ENCODE measurements at regions not wholly inside any gene's neighbourhood (a gene's known extent, or its start where the extent isn't known, plus 50 kb on each side); places are given as distances from the start of the nearest gene placed in this dataset.

GRCh38 chr22:48779661-48780596 lies 1047.7 kb downstream of the BRD1 start:
- Mint-ChIP-seq H3K27ac (no peak overlapping the region), H3K4me1 (no peaks in the 10 kb centered on the region), H3K9me3 (peaks cover 0 to 8% (median 2%) of the 10 kb centered on the region in 5 donors), H3K27me3 (peaks cover 4 to 13% of the 10 kb centered on the region in 2 donors), H3K36me3 (no peaks in the 10 kb centered on the region), H3K4me3 (no peak overlapping the region)
- no peaks in the 10 kb centered on the region for H3K36me3 ChIP-seq (ENCODE audit: insufficient read depth, low read length)
- no peak overlapping the region for H3K4me3 ChIP-seq (ENCODE audit: low read length)
- ChIA-PET CTCF (no interaction called here), POLR2A (no interaction called here)
- no peak for DNase-seq
- no peak overlapping the region for H3K27ac ChIP-seq (ENCODE audit: low read depth, low read length)
- H3K4me1 ChIP-seq (ENCODE audit: insufficient read depth, low read length): no peaks in the 10 kb centered on the region
- H3K9me3 ChIP-seq (ENCODE audit: low read length): no peaks in the 10 kb centered on the region
- H3K27me3 ChIP-seq (ENCODE audit: insufficient read depth, low read length, poor library complexity, severe bottlenecking): no peaks in the 10 kb centered on the region

- no peaks in the 10 kb centered on the region for H3K27me3 ChIP-seq (ENCODE audit: insufficient read depth, low read length, poor library complexity, severe bottlenecking)
- no peaks in the 10 kb centered on the region for H3K36me3 ChIP-seq (ENCODE audit: insufficient read depth, low read length)
- peaks cover 4 to 13% of the 10 kb centered on the region in 2 donors for H3K27me3 Mint-ChIP-seq
- no peaks in the 10 kb centered on the region for H3K4me1 ChIP-seq (ENCODE audit: insufficient read depth, low read length)
- H3K4me1 Mint-ChIP-seq: no peaks in the 10 kb centered on the region
- H3K36me3 Mint-ChIP-seq: no peaks in the 10 kb centered on the region
- CTCF ChIA-PET: no interaction called here
- POLR2A ChIA-PET: no interaction called here
- no peak for DNase-seq
- no peak overlapping the region for H3K27ac Mint-ChIP-seq
- no peaks in the 10 kb centered on the region for H3K9me3 ChIP-seq (ENCODE audit: low read length)
- peaks cover 0 to 8% (median 2%) of the 10 kb centered on the region in 5 donors for H3K9me3 Mint-ChIP-seq
- no peak overlapping the region for H3K4me3 Mint-ChIP-seq
- no peak overlapping the region for H3K4me3 ChIP-seq (ENCODE audit: low read length)
- H3K27ac ChIP-seq (ENCODE audit: low read depth, low read length): no peak overlapping the region
Measured at GRCh38 chr22:48779211-48779643, 1048.4 kb downstream of the BRD1 start.

DNA sequence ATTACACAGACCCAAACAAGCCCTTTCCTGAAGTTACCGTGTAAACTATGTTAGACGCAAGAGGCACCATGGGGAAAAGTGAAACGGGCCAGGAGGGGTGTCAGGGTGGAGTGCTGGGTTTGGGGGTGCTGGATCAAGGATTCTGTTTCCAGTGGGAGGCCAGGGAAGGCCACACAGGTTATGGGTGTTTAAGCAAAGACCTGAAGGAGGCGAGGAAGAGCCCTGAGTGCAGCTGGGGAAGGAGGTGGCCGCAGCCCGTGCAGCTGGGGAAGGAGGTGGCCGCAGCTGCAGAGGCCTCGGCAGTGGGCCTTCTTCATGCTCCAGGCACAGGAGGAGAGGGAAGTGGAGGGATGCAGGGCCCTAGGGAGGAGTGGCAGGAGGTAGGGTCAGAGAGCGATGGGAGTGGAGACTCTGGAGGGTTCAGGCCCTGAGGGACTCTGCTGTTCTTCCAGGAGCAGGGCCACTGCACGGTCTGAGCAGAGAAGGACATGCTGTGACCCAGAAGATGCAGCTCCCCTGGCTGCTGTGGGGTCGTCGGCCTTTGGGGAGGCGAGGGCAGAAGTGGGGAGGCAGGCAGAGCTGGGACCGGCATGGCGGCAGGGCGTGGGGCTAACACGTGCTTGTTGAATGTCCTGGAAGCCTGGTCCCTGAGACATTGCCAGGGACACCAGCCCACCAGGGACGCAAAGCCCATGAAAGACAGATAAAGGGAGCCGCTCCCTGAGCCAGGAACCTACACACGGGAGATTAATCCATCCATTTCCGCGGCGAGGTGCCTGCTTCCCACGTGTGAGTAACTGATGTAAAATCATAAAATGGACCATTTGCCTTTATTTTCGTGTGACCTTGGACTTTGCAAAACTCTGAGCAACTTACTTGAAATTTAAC lies 1049.1 kb downstream of the BRD1 start:
- H3K9me3 Mint-ChIP-seq: peaks cover 0 to 8% (median 2%) of the 10 kb centered on the region in 5 donors
- no peak for DNase-seq
- CTCF ChIA-PET: no interaction called here
- POLR2A ChIA-PET: no interaction called here
- no peaks in the 10 kb centered on the region for H3K4me1 Mint-ChIP-seq
- no peaks in the 10 kb centered on the region for H3K36me3 ChIP-seq (ENCODE audit: insufficient read depth, low read length)
- no peak overlapping the region for H3K4me3 ChIP-seq (ENCODE audit: low read length)
- no peak overlapping the region for H3K27ac ChIP-seq (ENCODE audit: low read depth, low read length)
- no peaks in the 10 kb centered on the region for H3K36me3 Mint-ChIP-seq
- peaks cover 4 to 17% of the 10 kb centered on the region in 2 donors for H3K27me3 Mint-ChIP-seq
- no peaks in the 10 kb centered on the region for H3K9me3 ChIP-seq (ENCODE audit: low read length)
- H3K27me3 ChIP-seq (ENCODE audit: insufficient read depth, low read length, poor library complexity, severe bottlenecking): no peaks in the 10 kb centered on the region
- H3K4me3 Mint-ChIP-seq: no peak overlapping the region
- no peak overlapping the region for H3K27ac Mint-ChIP-seq
- H3K4me1 ChIP-seq (ENCODE audit: insufficient read depth, low read length): no peaks in the 10 kb centered on the region

DNA sequence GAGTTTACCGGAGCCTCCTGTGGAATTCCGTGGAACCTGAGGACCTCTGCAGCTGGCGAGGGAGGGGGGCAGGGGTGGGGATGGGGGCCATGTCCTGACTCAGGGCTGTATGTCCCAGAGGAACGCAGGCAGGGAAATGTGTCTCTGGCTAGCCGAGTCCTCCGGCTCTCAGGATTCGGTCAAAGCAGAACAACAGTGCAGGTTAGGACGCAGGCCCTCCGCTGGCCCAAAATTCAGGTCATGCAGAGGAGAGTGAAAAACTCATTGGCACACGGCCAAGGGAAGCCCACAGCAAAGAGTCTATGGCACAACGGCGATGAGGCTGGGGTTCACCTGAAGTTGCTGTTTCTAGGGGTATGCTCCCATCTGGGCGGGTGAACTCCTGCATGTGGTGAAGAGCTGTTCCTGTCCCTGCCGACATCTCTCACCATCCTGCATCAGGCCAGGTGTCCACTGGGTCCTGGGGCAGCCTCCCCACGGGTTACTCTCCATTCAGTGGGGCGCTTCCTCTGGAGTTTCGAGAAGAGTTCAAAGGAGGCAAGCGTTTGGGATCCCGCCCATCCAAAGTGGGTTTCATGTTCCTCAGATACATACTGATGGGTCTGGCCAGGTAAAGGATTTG lies 1055.3 kb downstream of the BRD1 start:
- H3K27me3 Mint-ChIP-seq: peaks cover 3 to 12% of the 10 kb centered on the region in 2 donors
- ChIA-PET POLR2A (no interaction called here), CTCF (no interaction called here)
- no peak overlapping the region for H3K4me3 Mint-ChIP-seq
- Histone ChIP-seq H3K9me3 (ENCODE audit: low read length) (no peaks in the 10 kb centered on the region), H3K36me3 (ENCODE audit: insufficient read depth, low read length) (no peaks in the 10 kb centered on the region), H3K27ac (ENCODE audit: low read depth, low read length) (no peak overlapping the region), H3K4me1 (ENCODE audit: insufficient read depth, low read length) (no peaks in the 10 kb centered on the region), H3K4me3 (ENCODE audit: low read length) (no peak overlapping the region), H3K27me3 (ENCODE audit: insufficient read depth, low read length, poor library complexity, severe bottlenecking) (no peaks in the 10 kb centered on the region)
- H3K27ac Mint-ChIP-seq: no peak overlapping the region
- H3K36me3 Mint-ChIP-seq: no peaks in the 10 kb centered on the region
- no peak for DNase-seq
- H3K4me1 Mint-ChIP-seq: no peaks in the 10 kb centered on the region
- H3K9me3 Mint-ChIP-seq: peaks cover 2 to 13% (median 6%) of the 10 kb centered on the region in 5 donors

DNA sequence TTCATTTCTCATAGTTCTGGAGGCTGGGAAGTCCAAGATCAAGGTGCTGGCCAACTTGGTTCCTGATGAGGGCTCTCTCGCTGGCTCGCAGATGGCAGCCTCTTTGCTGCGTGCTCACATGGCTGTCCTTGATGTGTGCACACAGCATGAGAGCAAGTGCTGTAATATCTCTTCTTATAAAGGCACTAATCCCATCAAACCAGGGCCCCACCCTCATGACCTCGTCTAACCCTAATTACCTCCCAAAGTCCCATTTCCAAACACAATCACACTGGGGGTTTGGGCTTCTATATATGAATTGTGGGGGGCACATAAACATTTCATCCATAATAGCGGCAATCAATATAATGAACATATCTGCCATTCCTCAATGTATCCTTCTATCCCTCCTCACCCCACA lies 1062.1 kb downstream of the BRD1 start:
- Mint-ChIP-seq H3K4me3 (no peak overlapping the region), H3K36me3 (no peaks in the 10 kb centered on the region), H3K27ac (no peak overlapping the region), H3K4me1 (no peaks in the 10 kb centered on the region), H3K9me3 (peaks cover 3 to 30% (median 7%) of the 10 kb centered on the region in 5 donors), H3K27me3 (no peaks in the 10 kb centered on the region)
- ChIA-PET CTCF (interaction anchor here (1.3 kb wide), 1 partner anchor 12 kb away, joined by 3 read pairs; no protein-coding TSS in a partner anchor), POLR2A (no interaction called here)
- Histone ChIP-seq H3K36me3 (ENCODE audit: insufficient read depth, low read length) (no peaks in the 10 kb centered on the region), H3K9me3 (ENCODE audit: low read length) (no peaks in the 10 kb centered on the region), H3K27ac (ENCODE audit: low read depth, low read length) (no peak overlapping the region), H3K27me3 (ENCODE audit: insufficient read depth, low read length, poor library complexity, severe bottlenecking) (no peaks in the 10 kb centered on the region), H3K4me3 (ENCODE audit: low read length) (no peak overlapping the region), H3K4me1 (ENCODE audit: insufficient read depth, low read length) (no peaks in the 10 kb centered on the region)
- DNase-seq: no peak

- no peak overlapping the region for H3K27ac ChIP-seq (ENCODE audit: low read depth, low read length)
- Mint-ChIP-seq H3K36me3 (no peaks in the 10 kb centered on the region), H3K9me3 (peaks cover 2 to 17% (median 5%) of the 10 kb centered on the region in 5 donors), H3K27ac (no peak overlapping the region), H3K27me3 (peaks cover 4 to 6% of the 10 kb centered on the region in 2 donors), H3K4me1 (no peaks in the 10 kb centered on the region), H3K4me3 (no peak overlapping the region)
- peak in 1 of 5 donors; percentile 9 for DNase-seq
- H3K27me3 ChIP-seq (ENCODE audit: insufficient read depth, low read length, poor library complexity, severe bottlenecking): no peaks in the 10 kb centered on the region
- no peak overlapping the region for H3K4me3 ChIP-seq (ENCODE audit: low read length)
- H3K36me3 ChIP-seq (ENCODE audit: insufficient read depth, low read length): no peaks in the 10 kb centered on the region
- no peaks in the 10 kb centered on the region for H3K4me1 ChIP-seq (ENCODE audit: insufficient read depth, low read length)
- ChIA-PET CTCF (interaction anchor here (1.2 kb wide), 1 partner anchor 22 kb away, joined by 3 read pairs; no protein-coding TSS in a partner anchor), POLR2A (no interaction called here)
- H3K9me3 ChIP-seq (ENCODE audit: low read length): no peaks in the 10 kb centered on the region
Measured at GRCh38 chr22:48761546-48761945, 1066.1 kb downstream of the BRD1 start.

- H3K9me3 Mint-ChIP-seq: peaks cover 2 to 14% (median 3%) of the 10 kb centered on the region in 5 donors
- H3K4me1 Mint-ChIP-seq: no peaks in the 10 kb centered on the region
- H3K36me3 Mint-ChIP-seq: no peaks in the 10 kb centered on the region
- H3K4me1 ChIP-seq (ENCODE audit: insufficient read depth, low read length): no peaks in the 10 kb centered on the region
- H3K27me3 Mint-ChIP-seq: peaks cover 6 to 8% of the 10 kb centered on the region in 2 donors
- H3K27me3 ChIP-seq (ENCODE audit: insufficient read depth, low read length, poor library complexity, severe bottlenecking): no peaks in the 10 kb centered on the region
- ChIA-PET POLR2A (no interaction called here), CTCF (interaction anchor here (1.2 kb wide), 1 partner anchor 23 kb away, joined by 3 read pairs; no protein-coding TSS in a partner anchor)
- H3K27ac ChIP-seq (ENCODE audit: low read depth, low read length): no peak overlapping the region
- H3K4me3 Mint-ChIP-seq: no peak overlapping the region
- no peak overlapping the region for H3K27ac Mint-ChIP-seq
- H3K4me3 ChIP-seq (ENCODE audit: low read length): no peak overlapping the region
- peak in 1 of 5 donors; percentile 2 for DNase-seq
- H3K36me3 ChIP-seq (ENCODE audit: insufficient read depth, low read length): no peaks in the 10 kb centered on the region
- no peaks in the 10 kb centered on the region for H3K9me3 ChIP-seq (ENCODE audit: low read length)
Measured at GRCh38 chr22:48760481-48761390, 1066.9 kb downstream of the BRD1 start.

Measured in CD8-positive, alpha-beta memory T cell (primary cell).